Activated effector memory CD4-positive, alpha-beta T cell treated with anti-CD3 and anti-CD28 coated beads, Interleukin-2, amount 50 U/mL, for 16 hours (primary cell): ENCODE measurements at regions not wholly inside any gene's neighbourhood (a gene's known extent, or its start where the extent isn't known, plus 50 kb on each side); places are given as distances from the start of the nearest gene placed in this dataset.
"Not testable (repeated sequence)": the region's sequence is repeated elsewhere in the genome, so short reads cannot be mapped to it uniquely, and the experiment has no call there.

Experiments used
- DNase-seq: peaks from one replicate; pipeline ENCODE4 v3.0.0-alpha.2; 2020

- DNase-seq: no peak
Measured at GRCh38 chr11:103808252-103808651, 228.2 kb upstream of the DDI1 start.

- DNase-seq: no peak
Measured at GRCh38 chr11:103811870-103812455, 224.5 kb upstream of the DDI1 start.

GRCh38 chr11:103812680-103813079, 223.8 kb upstream of the DDI1 start:
- no peak for DNase-seq

- DNase-seq: not testable (repeated sequence)
Measured at GRCh38 chr11:103820345-103820744, 216.1 kb upstream of the DDI1 start.

GRCh38 chr11:103824116-103824515, 212.3 kb upstream of the DDI1 start:
- no peak for DNase-seq

- no peak for DNase-seq
Measured at GRCh38 chr11:103825469-103825868, 211.0 kb upstream of the DDI1 start.

GRCh38 chr11:103826856-103827255, 209.6 kb upstream of the DDI1 start:
- DNase-seq: no peak

- DNase-seq: no peak
Measured at GRCh38 chr11:103829596-103829995, 206.8 kb upstream of the DDI1 start.

- no peak for DNase-seq
Measured at GRCh38 chr11:103830205-103830604, 206.2 kb upstream of the DDI1 start.

GRCh38 chr11:103832762-103833161, 203.7 kb upstream of the DDI1 start:
- no peak for DNase-seq

GRCh38 chr11:103842191-103842590, 194.2 kb upstream of the DDI1 start:
- DNase-seq: no peak

- no peak for DNase-seq
Measured at GRCh38 chr11:103842795-103843194, 193.6 kb upstream of the DDI1 start.

- DNase-seq: no peak
Measured at GRCh38 chr11:103844327-103845215, 191.9 kb upstream of the DDI1 start.

GRCh38 chr11:103845331-103845730, 191.1 kb upstream of the DDI1 start:
- no peak for DNase-seq

GRCh38 chr11:103848686-103849085, 187.8 kb upstream of the DDI1 start:
- no peak for DNase-seq

- no peak for DNase-seq
Measured at GRCh38 chr11:103849366-103849765, 187.1 kb upstream of the DDI1 start.

- DNase-seq: no peak
Measured at GRCh38 chr11:103850419-103851165, 185.8 kb upstream of the DDI1 start.

GRCh38 chr11:103851166-103851651, 185.2 kb upstream of the DDI1 start:
- DNase-seq: no peak
